ENCODE measurements at regions not wholly inside any gene's neighbourhood (a gene's known extent, or its start where the extent isn't known, plus 50 kb on each side); places are given as distances from the start of the nearest gene placed in this dataset.
"Not testable (repeated sequence)": the region's sequence is repeated elsewhere in the genome, so short reads cannot be mapped to it uniquely, and the experiment has no call there.

- DNase-seq (ENCODE audit: low read depth in 1 of 2, low spot score in 1 of 2) (no peak), FAIRE-seq (no peak), ATAC-seq (no peak)
- TF ChIP-seq POLR2A (IDR thresholded peaks at IDR 0.05; ENCODE audit: low read length): no peak
- TF ChIP-seq, protein P1, sequence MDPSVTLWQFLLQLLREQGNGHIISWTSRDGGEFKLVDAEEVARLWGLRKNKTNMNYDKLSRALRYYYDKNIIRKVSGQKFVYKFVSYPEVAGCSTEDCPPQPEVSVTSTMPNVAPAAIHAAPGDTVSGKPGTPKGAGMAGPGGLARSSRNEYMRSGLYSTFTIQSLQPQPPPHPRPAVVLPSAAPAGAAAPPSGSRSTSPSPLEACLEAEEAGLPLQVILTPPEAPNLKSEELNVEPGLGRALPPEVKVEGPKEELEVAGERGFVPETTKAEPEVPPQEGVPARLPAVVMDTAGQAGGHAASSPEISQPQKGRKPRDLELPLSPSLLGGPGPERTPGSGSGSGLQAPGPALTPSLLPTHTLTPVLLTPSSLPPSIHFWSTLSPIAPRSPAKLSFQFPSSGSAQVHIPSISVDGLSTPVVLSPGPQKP (IDR thresholded peaks at IDR 0.05; ENCODE audit: low read depth, low read length): no peak
- no peak for TF ChIP-seq ESRRA (IDR thresholded peaks at IDR 0.05; ENCODE audit: borderline replicate concordance, low read length)
- no peak for TF ChIP-seq CHD4 (IDR thresholded peaks at IDR 0.05; ENCODE audit: borderline replicate concordance)
- no peak for TF ChIP-seq RARB (CRISPR knock-in tag; IDR thresholded peaks at IDR 0.05)
- no peak for TF ChIP-seq RCOR1 (IDR thresholded peaks at IDR 0.05; ENCODE audit: low read depth, low read length)
- no peak for TF ChIP-seq GATA3 (IDR thresholded peaks at IDR 0.05; ENCODE audit: borderline replicate concordance)
- TF ChIP-seq, protein P2, sequence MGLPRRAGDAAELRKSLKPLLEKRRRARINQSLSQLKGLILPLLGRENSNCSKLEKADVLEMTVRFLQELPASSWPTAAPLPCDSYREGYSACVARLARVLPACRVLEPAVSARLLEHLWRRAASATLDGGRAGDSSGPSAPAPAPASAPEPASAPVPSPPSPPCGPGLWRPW (IDR thresholded peaks at IDR 0.05): no peak
- 0% methylated on average over 5 of the region's 5 CpGs for WGBS (ENCODE audit: missing lambda C conversion rate)
- H3K9me3 ChIP-seq: no peaks in the 10 kb centered on the region
- H3K4me2 ChIP-seq: no peak overlapping the region
- no peak overlapping the region for H3K27ac ChIP-seq
- H3K4me1 ChIP-seq: no peaks in the 10 kb centered on the region
- no peak overlapping the region for H3K4me3 ChIP-seq
- ChIA-PET POLR2A (no interaction called here), CTCF (no interaction called here)
Measured at GRCh38 chr10:9268176-9268575, 1213.7 kb downstream of the GATA3 start.

GRCh38 chr10:9273126-9273833 is 1218.8 kb downstream of the GATA3 start:
- DNase-seq (ENCODE audit: low read depth in 1 of 2, low spot score in 1 of 2); H3K4me1 ChIP-seq; H3K4me3 ChIP-seq; CTCF ChIA-PET; POLR2A ChIA-PET; FAIRE-seq; H3K27ac ChIP-seq; H3K9me3 ChIP-seq; ATAC-seq: not testable (repeated sequence)
- TF ChIP-seq MAFK (IDR thresholded peaks at IDR 0.05; ENCODE audit: partially characterized antibody): peak; percentile 19
- peak overlapping the region; percentile 53; the same call in 2 of the 3 replicates for H3K4me2 ChIP-seq
- WGBS (ENCODE audit: missing lambda C conversion rate): 53% methylated on average over 14 of the region's 61 CpGs

DNA sequence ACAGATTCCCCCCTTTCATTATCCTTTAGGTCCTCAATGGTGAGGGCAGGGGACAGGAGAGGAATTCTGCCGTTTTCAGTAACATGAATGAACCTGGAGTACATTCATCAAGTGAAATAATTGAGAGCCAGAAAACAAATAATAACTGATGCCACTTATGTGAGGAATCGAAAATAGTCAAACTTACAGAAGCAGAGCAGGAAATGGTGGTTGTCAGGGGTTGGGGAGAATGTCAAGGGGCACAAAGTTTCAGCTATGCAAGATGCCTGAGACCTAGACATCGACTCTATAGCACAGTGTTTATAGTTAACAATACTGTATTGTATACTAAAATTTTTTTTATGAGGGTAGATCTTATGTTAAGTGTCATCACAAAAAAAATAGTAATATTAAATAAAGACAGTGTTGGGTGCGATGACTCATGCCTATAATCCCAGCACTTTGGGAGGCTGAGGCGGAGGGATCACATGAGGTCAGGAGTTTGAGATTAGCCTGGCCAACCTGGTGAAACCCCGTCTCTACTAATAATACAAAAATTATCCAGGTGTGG is 1219.8 kb downstream of the GATA3 start:
- H3K27ac ChIP-seq: no peak overlapping the region
- no peak for TF ChIP-seq RARB (CRISPR knock-in tag; IDR thresholded peaks at IDR 0.05)
- no peak for TF ChIP-seq ZNF302 (CRISPR knock-in tag; IDR thresholded peaks at IDR 0.05)
- no peak for TF ChIP-seq KDM1A (IDR thresholded peaks at IDR 0.05; ENCODE audit: low read depth)
- TF ChIP-seq CBX2 (IDR thresholded peaks at IDR 0.05; ENCODE audit: borderline replicate concordance, low read depth): no peak
- TF ChIP-seq HDAC2 (IDR thresholded peaks at IDR 0.05): no peak
- TF ChIP-seq EHMT2 (IDR thresholded peaks at IDR 0.05; ENCODE audit: low read depth): no peak
- no peak for TF ChIP-seq JUN (IDR thresholded peaks at IDR 0.05)
- TF ChIP-seq, protein P3, sequence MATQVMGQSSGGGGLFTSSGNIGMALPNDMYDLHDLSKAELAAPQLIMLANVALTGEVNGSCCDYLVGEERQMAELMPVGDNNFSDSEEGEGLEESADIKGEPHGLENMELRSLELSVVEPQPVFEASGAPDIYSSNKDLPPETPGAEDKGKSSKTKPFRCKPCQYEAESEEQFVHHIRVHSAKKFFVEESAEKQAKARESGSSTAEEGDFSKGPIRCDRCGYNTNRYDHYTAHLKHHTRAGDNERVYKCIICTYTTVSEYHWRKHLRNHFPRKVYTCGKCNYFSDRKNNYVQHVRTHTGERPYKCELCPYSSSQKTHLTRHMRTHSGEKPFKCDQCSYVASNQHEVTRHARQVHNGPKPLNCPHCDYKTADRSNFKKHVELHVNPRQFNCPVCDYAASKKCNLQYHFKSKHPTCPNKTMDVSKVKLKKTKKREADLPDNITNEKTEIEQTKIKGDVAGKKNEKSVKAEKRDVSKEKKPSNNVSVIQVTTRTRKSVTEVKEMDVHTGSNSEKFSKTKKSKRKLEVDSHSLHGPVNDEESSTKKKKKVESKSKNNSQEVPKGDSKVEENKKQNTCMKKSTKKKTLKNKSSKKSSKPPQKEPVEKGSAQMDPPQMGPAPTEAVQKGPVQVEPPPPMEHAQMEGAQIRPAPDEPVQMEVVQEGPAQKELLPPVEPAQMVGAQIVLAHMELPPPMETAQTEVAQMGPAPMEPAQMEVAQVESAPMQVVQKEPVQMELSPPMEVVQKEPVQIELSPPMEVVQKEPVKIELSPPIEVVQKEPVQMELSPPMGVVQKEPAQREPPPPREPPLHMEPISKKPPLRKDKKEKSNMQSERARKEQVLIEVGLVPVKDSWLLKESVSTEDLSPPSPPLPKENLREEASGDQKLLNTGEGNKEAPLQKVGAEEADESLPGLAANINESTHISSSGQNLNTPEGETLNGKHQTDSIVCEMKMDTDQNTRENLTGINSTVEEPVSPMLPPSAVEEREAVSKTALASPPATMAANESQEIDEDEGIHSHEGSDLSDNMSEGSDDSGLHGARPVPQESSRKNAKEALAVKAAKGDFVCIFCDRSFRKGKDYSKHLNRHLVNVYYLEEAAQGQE (IDR thresholded peaks at IDR 0.05): no peak
- H3K4me3 ChIP-seq: no peak overlapping the region
- DNase-seq (ENCODE audit: low read depth in 1 of 2, low spot score in 1 of 2) (no peak), ATAC-seq (no peak; a peak in 1 of 6 replicates), FAIRE-seq (no peak)
- ChIA-PET POLR2A (no interaction called here), CTCF (interaction anchor here (1.3 to 2.3 kb wide), 2 partner anchors 14 to 28 kb away, joined by 3 to 6 read pairs; no protein-coding TSS in a partner anchor)
- 9% methylated on average over 6 of the region's 6 CpGs for WGBS (ENCODE audit: missing lambda C conversion rate)
- H3K4me2 ChIP-seq: peak overlapping the region; percentile 53
- no peaks in the 10 kb centered on the region for H3K4me1 ChIP-seq
- H3K9me3 ChIP-seq: no peaks in the 10 kb centered on the region
